Mucosa of descending colon (tissue), 3 donors: ENCODE measurements at regions not wholly inside any gene's neighbourhood (a gene's known extent, or its start where the extent isn't known, plus 50 kb on each side); places are given as distances from the start of the nearest gene placed in this dataset.

Source experiments
- ATAC-seq: fragments of 200-7000 bp; cut with Tn5 transposase; one replicate; pipeline ENCODE4 v1.9.1; 2020; ENCODE audit warnings: mild to moderate bottlenecking, moderate library complexity
- DNase-seq, 3 donors: peaks; one replicate each; pipeline ENCODE4 v3.0.0-alpha.2; 2020
- H3K36me3 ChIP-seq: fragments of 200-600 bp; one replicate; pipeline ENCODE4 v1.8.0; 2021; ENCODE audit warnings: low read depth, mild to moderate bottlenecking
- H3K4me1 ChIP-seq: fragments of 200-600 bp; one replicate; pipeline ENCODE4 v1.8.0; 2021; ENCODE audit warnings: low read depth, mild to moderate bottlenecking
- H3K4me3 ChIP-seq: fragments of 200-600 bp; one replicate; pipeline ENCODE4 v1.8.0; 2021; ENCODE audit warnings: mild to moderate bottlenecking
- H3K9me3 ChIP-seq: fragments of 200-600 bp; one replicate; pipeline ENCODE4 v1.8.0; 2021; ENCODE audit warnings: mild to moderate bottlenecking
- CTCF ChIP-seq: fragments of 200-600 bp; IDR thresholded peaks from one replicate; pipeline ENCODE4 v1.8.0; 2022; ENCODE audit warnings: antibody characterized with exemption, mild to moderate bottlenecking
- intact Hi-C, 2 donors: fragments of 100-400 bp; cut with DNase I in 1 of 2; cut with micrococcal nuclease in 1 of 2; formaldehyde crosslinking; loops; one replicate each; pipeline versions ENCODE4 v1.11.0 to v1.11.1; 2022; cut with DNase I, micrococcal nuclease
- donor health status: DM: no; HTN: no; CAD: no; lungs with moderate emphysema.
- donor health status: DM: no; HTN: no; CAD: no.
- donor health status: DM: no; HTN: yes; CAD: no.

GRCh38 chr2:177029501-177029900 lies 183.1 kb upstream of the HNRNPA3 start:
- intact Hi-C loops, result no loop called here
- no peak for TF ChIP-seq CTCF
- H3K4me1 ChIP-seq, result no peaks in the 10 kb centered on the region
- peak; percentile 44 for ATAC-seq
- H3K4me3 ChIP-seq, result no peak overlapping the region
- H3K36me3 ChIP-seq, result no peaks in the 10 kb centered on the region
- DNase-seq, result peak in 1 of 3 donors; percentile 28
- no peaks in the 10 kb centered on the region for H3K9me3 ChIP-seq

- ATAC-seq, result no peak
- TF ChIP-seq CTCF, result no peak
Observed at GRCh38 chr2:177029901-177030300, 182.7 kb upstream of the HNRNPA3 start.

GRCh38 chr2:177030451-177031105 lies 182.0 kb upstream of the HNRNPA3 start:
- TF ChIP-seq CTCF, result no peak

More at GRCh38 chr2:177029901-177030300, 182.7 kb upstream of the HNRNPA3 start:
- intact Hi-C loops, result no loop called here
- Histone ChIP-seq H3K4me1 (no peaks in the 10 kb centered on the region), H3K36me3 (no peaks in the 10 kb centered on the region), H3K4me3 (no peak overlapping the region), H3K9me3 (no peaks in the 10 kb centered on the region)
- no peak for DNase-seq

GRCh38 chr2:177031438-177032180 lies 181.0 kb upstream of the HNRNPA3 start:
- Histone ChIP-seq H3K36me3 (no peaks in the 10 kb centered on the region), H3K9me3 (no peaks in the 10 kb centered on the region), H3K4me1 (no peaks in the 10 kb centered on the region), H3K4me3 (no peak overlapping the region)
- intact Hi-C loops, result no loop called here
- DNase-seq (no peak), ATAC-seq (no peak)
- no peak for TF ChIP-seq CTCF

More at GRCh38 chr2:177030451-177031105, 182.0 kb upstream of the HNRNPA3 start:
- no peak overlapping the region for H3K4me3 ChIP-seq
- DNase-seq (no peak), ATAC-seq (no peak)
- no peaks in the 10 kb centered on the region for H3K36me3 ChIP-seq
- no peaks in the 10 kb centered on the region for H3K4me1 ChIP-seq
- intact Hi-C loops, result no loop called here
- H3K9me3 ChIP-seq, result no peaks in the 10 kb centered on the region

- TF ChIP-seq CTCF, result no peak
- Histone ChIP-seq H3K36me3 (no peaks in the 10 kb centered on the region), H3K4me1 (peaks cover 2% of the 10 kb centered on the region), H3K4me3 (no peak overlapping the region), H3K9me3 (no peaks in the 10 kb centered on the region)
- DNase-seq (no peak), ATAC-seq (no peak)
- intact Hi-C loops, result no loop called here
Observed at GRCh38 chr2:177036747-177037146, 175.8 kb upstream of the HNRNPA3 start.
